GM23338 (cell line): ENCODE measurements at regions not wholly inside any gene's neighbourhood (a gene's known extent, or its start where the extent isn't known, plus 50 kb on each side); places are given as distances from the start of the nearest gene placed in this dataset.

ENCODE experiments used
- ATAC-seq: fragments of 200-7000 bp; cut with Tn5 transposase; 3 replicates; pipeline ENCODE4 v1.9.1; 2020
- DNase-seq: peaks from one replicate; pipeline ENCODE4 v3.0.0-alpha.2; 2015; ENCODE audit warnings: low spot score
- H2AFZ ChIP-seq: fragments of 200-600 bp; sonication (generic); 2 replicates; pipeline ENCODE4 v1.8.0; 2016; ENCODE audit warnings: antibody characterized with exemption, mild to moderate bottlenecking, moderate library complexity
- H3F3A ChIP-seq: fragments of 200-600 bp; sonication (generic); replicated peaks from 2 replicates; pipeline ENCODE4 v1.8.0; 2017; ENCODE audit warnings: antibody characterized with exemption, mixed run types, low read depth
- H3K27ac ChIP-seq: fragments of 200-600 bp; sonication (generic); 2 replicates; pipeline ENCODE4 v1.6.1; 2016; ENCODE audit warnings: low read depth
- H3K27me3 ChIP-seq: fragments of 200-600 bp; sonication (generic); 2 replicates; pipeline ENCODE4 v1.8.0; 2016; ENCODE audit warnings: mild to moderate bottlenecking, mixed run types, moderate library complexity; ENCODE audit not compliant: insufficient read depth
- H3K36me3 ChIP-seq: fragments of 200-600 bp; sonication (generic); 2 replicates; pipeline ENCODE4 v1.8.0; 2016; ENCODE audit warnings: mild to moderate bottlenecking; ENCODE audit not compliant: insufficient read depth
- H3K4me1 ChIP-seq: fragments of 200-600 bp; sonication (generic); 2 replicates; pipeline ENCODE4 v1.8.0; 2016; ENCODE audit warnings: mild to moderate bottlenecking, moderate library complexity; ENCODE audit not compliant: insufficient read depth
- H3K4me2 ChIP-seq: fragments of 200-600 bp; sonication (generic); 2 replicates; pipeline ENCODE4 v1.7.1; 2017; ENCODE audit warnings: mixed run types
- H3K4me3 ChIP-seq: fragments of 200-600 bp; sonication (generic); 2 replicates; pipeline ENCODE4 v1.6.1; 2016; ENCODE audit warnings: mixed run types
- H3K79me2 ChIP-seq: fragments of 200-600 bp; sonication (generic); replicated peaks from 2 replicates; pipeline ENCODE4 v1.8.0; 2017; ENCODE audit warnings: mild to moderate bottlenecking; ENCODE audit not compliant: insufficient read depth
- H3K9me2 ChIP-seq: fragments of 200-600 bp; sonication (generic); 2 replicates; pipeline ENCODE4 v1.8.0; 2017; ENCODE audit not compliant: insufficient read depth
- H4K20me1 ChIP-seq: fragments of 200-600 bp; sonication (generic); replicated peaks from 2 replicates; pipeline ENCODE4 v1.8.0; 2017; ENCODE audit warnings: mild to moderate bottlenecking; ENCODE audit not compliant: insufficient read depth
- H3K27ac Mint-ChIP-seq: 2 replicates; pipeline ENCODE4 v1.8.0; 2020; ENCODE audit warnings: inconsistent platforms, mild to moderate bottlenecking, moderate library complexity, mixed read lengths
- H3K27me3 Mint-ChIP-seq: 3 replicates; pipeline ENCODE4 v1.8.0; 2022; ENCODE audit warnings: low read depth, mild to moderate bottlenecking, moderate library complexity, mixed read lengths, inconsistent platforms; ENCODE audit not compliant: insufficient read depth, poor library complexity
- H3K36me3 Mint-ChIP-seq: 3 replicates; pipeline ENCODE4 v1.8.0; 2021; ENCODE audit warnings: low read depth, mild to moderate bottlenecking, inconsistent platforms, moderate library complexity, mixed read lengths
- H3K4me1 Mint-ChIP-seq: 3 replicates; pipeline ENCODE4 v1.8.0; 2020; ENCODE audit warnings: mild to moderate bottlenecking, inconsistent platforms, mixed read lengths
- H3K4me3 Mint-ChIP-seq: 3 replicates; pipeline ENCODE4 v1.8.0; 2021; ENCODE audit warnings: moderate library complexity, mild to moderate bottlenecking, inconsistent platforms, mixed read lengths
- H3K9me3 Mint-ChIP-seq: 3 replicates; pipeline ENCODE4 v1.8.0; 2020; ENCODE audit warnings: moderate library complexity, mild to moderate bottlenecking, inconsistent platforms, mixed read lengths
- CREB1 ChIP-seq: fragments of 250-450 bp; sonication (Bioruptor Pico); IDR thresholded peaks from 2 replicates; pipeline ENCODE4 v1.5.0; 2020; ENCODE audit warnings: low read depth, mild to moderate bottlenecking, moderate library complexity
- CTCF ChIP-seq, 2 experiments: fragments of 200-600 bp in 1 of 2; sonication (generic) in 1 of 2; conservative IDR thresholded peaks; 2 replicates each; pipeline versions ENCODE4 v1.5.1 to v1.6.1; 2016 to 2017; ENCODE audit warnings: antibody characterized with exemption in 2 of 2, low read depth in 2 of 2, mild to moderate bottlenecking in 2 of 2, moderate library complexity in 1 of 2
- ETS1 ChIP-seq: IDR thresholded peaks from 2 replicates; pipeline ENCODE4 v1.6.1; 2016; ENCODE audit warnings: antibody characterized with exemption
- EZH2 ChIP-seq: fragments of 200-600 bp; sonication (generic); IDR thresholded peaks from one replicate; pipeline ENCODE4 v1.8.0; 2017; ENCODE audit warnings: antibody characterized with exemption, mild to moderate bottlenecking, low read depth; ENCODE audit not compliant: unreplicated experiment
- EZH2phosphoT487 ChIP-seq: fragments of 200-600 bp; sonication (generic); IDR thresholded peaks from one replicate; pipeline ENCODE4 v1.8.1; 2018; ENCODE audit warnings: antibody characterized with exemption; ENCODE audit not compliant: unreplicated experiment
- JUNB ChIP-seq: IDR thresholded peaks from one replicate; pipeline ENCODE4 v1.6.1; 2016; ENCODE audit warnings: antibody characterized with exemption; ENCODE audit not compliant: unreplicated experiment
- POLR2AphosphoS5 ChIP-seq: IDR thresholded peaks from 2 replicates; pipeline ENCODE4 v1.6.1; 2016; ENCODE audit warnings: antibody characterized with exemption, low read depth
- REST ChIP-seq: IDR thresholded peaks from one replicate; pipeline ENCODE4 v1.6.1; 2018; ENCODE audit warnings: antibody characterized with exemption; ENCODE audit not compliant: unreplicated experiment
- ZNF114 ChIP-seq: fragments of 250-450 bp; sonication (Bioruptor Pico); IDR thresholded peaks from 2 replicates; pipeline ENCODE4 v1.5.0; 2020; ENCODE audit warnings: mild to moderate bottlenecking, moderate library complexity
- ZNF331 ChIP-seq: fragments of 250-450 bp; sonication (Bioruptor Pico); IDR thresholded peaks from 2 replicates; pipeline ENCODE4 v1.5.0; 2020; ENCODE audit warnings: low read depth, mild to moderate bottlenecking, moderate library complexity

GRCh38 chr2:194725169-194725568 is 931.9 kb upstream of the SLC39A10 start (continued):
- TF ChIP-seq CTCF (conservative IDR thresholded peaks at IDR 0.05; ENCODE audit: low read depth in 2 of 2) (no peak), JUNB (no peak), EZH2 (no peak)

- H3K4me3 ChIP-seq = no peak overlapping the region
- TF ChIP-seq EZH2phosphoT487 = no peak
- TF ChIP-seq REST = no peak
- no peak for TF ChIP-seq CREB1 (CRISPR knock-in tag)
- no peak for TF ChIP-seq CTCF (conservative IDR thresholded peaks at IDR 0.05; ENCODE audit: low read depth in 2 of 2)
- no peak for TF ChIP-seq EZH2
- no peak for TF ChIP-seq ZNF114 (CRISPR knock-in tag)
- TF ChIP-seq ZNF331 (CRISPR knock-in tag) = no peak
- no peak for TF ChIP-seq POLR2AphosphoS5
- no peak for TF ChIP-seq ETS1
Measured at GRCh38 chr2:194723446-194723845, 933.6 kb upstream of the SLC39A10 start.

More at GRCh38 chr2:194723446-194723845, 933.6 kb upstream of the SLC39A10 start:
- H3K36me3 Mint-ChIP-seq = no peaks in the 10 kb centered on the region
- Histone ChIP-seq H3K9me2 (no peaks in the 10 kb centered on the region), H3K27ac (no peak overlapping the region), H4K20me1 (no peaks in the 10 kb centered on the region), H3K36me3 (no peaks in the 10 kb centered on the region), H3K4me2 (no peak overlapping the region), H3K4me1 (no peaks in the 10 kb centered on the region), H2AFZ (no peak overlapping the region), H3F3A (no peaks in the 10 kb centered on the region), H3K79me2 (no peaks in the 10 kb centered on the region), H3K27me3 (no peaks in the 10 kb centered on the region)
- DNase-seq = no peak
- H3K27ac Mint-ChIP-seq = no peak overlapping the region
- H3K4me1 Mint-ChIP-seq = no peaks in the 10 kb centered on the region
- ATAC-seq = no peak
- H3K4me3 Mint-ChIP-seq = no peak overlapping the region
- no peaks in the 10 kb centered on the region for H3K27me3 Mint-ChIP-seq
- H3K9me3 Mint-ChIP-seq = no peaks in the 10 kb centered on the region
